ENCODE measurements at regions not wholly inside any gene's neighbourhood (a gene's known extent, or its start where the extent isn't known, plus 50 kb on each side); places are given as distances from the start of the nearest gene placed in this dataset.

- no peak for TF ChIP-seq CHD7 (IDR thresholded peaks at IDR 0.05; ENCODE audit: insufficient replicate concordance, low read length)
- TF ChIP-seq SIRT6 (IDR thresholded peaks at IDR 0.05; ENCODE audit: low read length), result no peak
- TF ChIP-seq TEAD4 (IDR thresholded peaks at IDR 0.05; ENCODE audit: low read depth, low read length), result no peak
- TF ChIP-seq HDAC6 (IDR thresholded peaks at IDR 0.05; ENCODE audit: low read depth, low read length), result no peak
- no peak for TF ChIP-seq BCL11A (IDR thresholded peaks at IDR 0.05; ENCODE audit: low read depth in 2 of 2, low read length in 2 of 2)
- no peak for TF ChIP-seq ATF2 (IDR thresholded peaks at IDR 0.05; ENCODE audit: low read length)
- TF ChIP-seq CREB1 (IDR thresholded peaks at IDR 0.05), result no peak
- no peak for TF ChIP-seq BRCA1 (IDR thresholded peaks at IDR 0.05; ENCODE audit: low read depth, low read length)
- no peak for TF ChIP-seq CHD2 (IDR thresholded peaks at IDR 0.05; ENCODE audit: low read length)
- TF ChIP-seq FOSL1 (IDR thresholded peaks at IDR 0.05; ENCODE audit: insufficient read depth, low read depth, low read length), result no peak
- TF ChIP-seq SIX5 (IDR thresholded peaks at IDR 0.05; ENCODE audit: low read depth, low read length), result no peak
- TF ChIP-seq BACH1 (IDR thresholded peaks at IDR 0.05; ENCODE audit: low read length), result no peak
- no peak for TF ChIP-seq CEBPB (IDR thresholded peaks at IDR 0.05; ENCODE audit: low read depth, low read length)
Observed at GRCh38 chr11:19557185-19557584, 155.5 kb upstream of the NAV2 start (continued).
